ENCODE measurements at regions not wholly inside any gene's neighbourhood (a gene's known extent, or its start where the extent isn't known, plus 50 kb on each side); places are given as distances from the start of the nearest gene placed in this dataset.

GRCh38 chr7:136103545-136104268 is 126.5 kb upstream of the MTPN start:
- H3K4me1 ChIP-seq (ENCODE audit: control insufficient read depth, extremely low read depth, insufficient read depth, low read length): no peaks in the 10 kb centered on the region
- H3K79me2 ChIP-seq (ENCODE audit: control insufficient read depth, insufficient read depth, low read length): peaks cover 2% of the 10 kb centered on the region
- H3K36me3 ChIP-seq (ENCODE audit: control insufficient read depth in 2 of 2, extremely low read depth in 1 of 2, insufficient read depth in 2 of 2, low read length in 2 of 2): no peaks in the 10 kb centered on the region
- FAIRE-seq (no peak), DNase-seq (ENCODE audit: low read depth, low spot score) (no peak)
- no peaks in the 10 kb centered on the region for H4K20me1 ChIP-seq (replicated peaks; ENCODE audit: control insufficient read depth, extremely low read depth, insufficient read depth, low read length)
- dilution Hi-C loops (cut with MboI; ENCODE audit: extremely low pct_ligation_motif_present, low sequenced_read_pairs): no loop called here
- no peaks in the 10 kb centered on the region for H3K9me3 ChIP-seq (replicated peaks; ENCODE audit: control insufficient read depth, insufficient read depth, low read length)
- no peak overlapping the region for H3K27ac ChIP-seq (ENCODE audit: insufficient read depth, low read depth, low read length)
- ChIA-PET POLR2A (no interaction called here), CTCF (interaction anchor here (2.5 kb wide), 1 partner anchor 11 kb away, joined by 12 read pairs; no protein-coding TSS in a partner anchor)
- no peaks in the 10 kb centered on the region for H3K9me1 ChIP-seq (replicated peaks; ENCODE audit: control insufficient read depth, extremely low read depth, insufficient read depth, low read length)
- no peaks in the 10 kb centered on the region for H3K27me3 ChIP-seq (ENCODE audit: control insufficient read depth in 2 of 2, insufficient read depth in 2 of 2, low read length in 2 of 2)
- H2AFZ ChIP-seq (ENCODE audit: low read depth, low read length): no peak overlapping the region
- intact Hi-C loops (cut with micrococcal nuclease): no loop called here
- TF ChIP-seq EZH2 (IDR thresholded peaks at IDR 0.05; ENCODE audit: borderline replicate concordance, low read depth, low read length, severe bottlenecking) (no peak), GATA2 (IDR thresholded peaks at IDR 0.05; ENCODE audit: insufficient read depth, insufficient read length, low read depth, low read length) (no peak), MAX (IDR thresholded peaks at IDR 0.05; ENCODE audit: insufficient read depth, insufficient read length) (no peak), CTCF (IDR thresholded peaks at IDR 0.05; ENCODE audit: extremely low read depth in 1 of 2, insufficient read depth in 1 of 2, low read depth in 1 of 2, low read length in 2 of 2) (no peak), POLR2A (IDR thresholded peaks at IDR 0.05; ENCODE audit: low read depth, low read length) (no peak), FOS (IDR thresholded peaks at IDR 0.05; ENCODE audit: borderline replicate concordance, insufficient read depth, low read length) (no peak), JUN (IDR thresholded peaks at IDR 0.05; ENCODE audit: borderline replicate concordance, insufficient read depth, insufficient read length, low read depth) (no peak), POLR2AphosphoS5 (IDR thresholded peaks at IDR 0.05; ENCODE audit: insufficient read depth, low read depth, low read length) (no peak), MYC (IDR thresholded peaks at IDR 0.05; ENCODE audit: low read depth, low read length) (no peak)
- H3K4me2 ChIP-seq (ENCODE audit: insufficient read depth, low read length): no peak overlapping the region
- no peak overlapping the region for H3K9ac ChIP-seq (replicated peaks; ENCODE audit: extremely low read depth, insufficient read depth, low read length)
- H3K4me3 ChIP-seq (replicated peaks in 1 of 3; ENCODE audit: insufficient read depth in 1 of 3, low read depth in 1 of 3, low read length in 3 of 3): no peak overlapping the region
- no TSS peak for BruUV-seq (replicated peaks)

All from endothelial cell of umbilical vein (primary cell).